Thyroid gland (tissue), 4 donors: ENCODE measurements at regions not wholly inside any gene's neighbourhood (a gene's known extent, or its start where the extent isn't known, plus 50 kb on each side); places are given as distances from the start of the nearest gene placed in this dataset.

Source experiments
- CTCF ChIP-seq, 6 experiments: fragments of 200-600 bp in 3 of 6; fragments of 450-650 bp in 3 of 6; sonication (generic) in 3 of 6; IDR thresholded peaks; one replicate each; pipeline ENCODE4 v1.5.1; 2016 to 2019; ENCODE audit warnings: antibody characterized with exemption in 6 of 6, mild to moderate bottlenecking in 2 of 6, inconsistent platforms in 1 of 6, moderate library complexity in 1 of 6
- POLR2A ChIP-seq, 2 donors: fragments of 450-650 bp; IDR thresholded peaks; one replicate each; pipeline ENCODE4 v1.6.1; 2017; ENCODE audit warnings: antibody characterized with exemption in 2 of 2, mild to moderate bottlenecking in 2 of 2, moderate library complexity in 1 of 2

GRCh38 chr20:48502016-48502415 lies 325.8 kb downstream of the PREX1 start:
- TF ChIP-seq CTCF (IDR thresholded peaks at IDR 0.05): no peak
- TF ChIP-seq POLR2A (IDR thresholded peaks at IDR 0.05): no peak
